DMS114 treated with DMSO at 0.1 percent for 48 hours (cell line): ENCODE measurements at regions not wholly inside any gene's neighbourhood (a gene's known extent, or its start where the extent isn't known, plus 50 kb on each side); places are given as distances from the start of the nearest gene placed in this dataset.

ENCODE experiments used
- DNase-seq: peaks from one replicate; lab custom pipeline; 2025; ENCODE audit not compliant: unreplicated experiment; lab: John Stamatoyannopoulos, UW

DNA sequence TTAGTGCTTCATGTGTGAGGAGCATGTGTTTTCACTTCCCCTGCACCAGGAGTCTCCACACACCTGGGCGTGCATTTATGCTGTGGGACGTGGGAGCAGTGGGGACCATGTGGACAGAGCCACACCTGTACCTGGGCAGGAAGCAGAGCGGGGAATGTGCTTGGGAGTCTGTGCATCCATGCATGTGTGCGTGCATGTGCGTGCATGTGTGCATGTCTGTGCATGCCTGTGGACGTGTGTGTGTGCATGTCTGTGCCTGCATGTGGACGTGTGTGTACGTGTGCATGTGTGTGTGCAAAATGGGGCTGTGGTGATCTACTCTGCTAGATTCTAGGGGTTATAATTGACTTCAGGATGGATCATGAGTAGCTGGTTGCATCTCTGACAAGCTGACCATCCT, 224.0 kb upstream of the GMDS start:
- DNase-seq = no peak

DNA sequence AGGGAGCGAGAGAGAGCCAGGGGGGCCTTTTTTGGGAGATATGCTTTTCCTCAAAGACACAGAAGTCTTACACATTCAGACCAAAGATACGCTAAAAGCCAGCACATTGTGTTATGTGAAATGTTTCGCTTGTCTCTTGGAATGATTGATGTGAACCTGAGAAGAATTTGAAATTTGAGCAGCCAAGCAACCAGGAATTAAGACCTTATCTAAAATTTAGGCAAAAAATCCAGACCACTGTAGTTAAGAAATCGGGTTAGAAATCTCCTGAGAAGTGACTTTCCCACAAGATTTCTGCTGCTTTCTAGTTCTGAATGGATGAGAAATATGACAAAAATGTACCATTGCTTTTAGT, 223.2 kb upstream of the GMDS start:
- no peak for DNase-seq

DNA sequence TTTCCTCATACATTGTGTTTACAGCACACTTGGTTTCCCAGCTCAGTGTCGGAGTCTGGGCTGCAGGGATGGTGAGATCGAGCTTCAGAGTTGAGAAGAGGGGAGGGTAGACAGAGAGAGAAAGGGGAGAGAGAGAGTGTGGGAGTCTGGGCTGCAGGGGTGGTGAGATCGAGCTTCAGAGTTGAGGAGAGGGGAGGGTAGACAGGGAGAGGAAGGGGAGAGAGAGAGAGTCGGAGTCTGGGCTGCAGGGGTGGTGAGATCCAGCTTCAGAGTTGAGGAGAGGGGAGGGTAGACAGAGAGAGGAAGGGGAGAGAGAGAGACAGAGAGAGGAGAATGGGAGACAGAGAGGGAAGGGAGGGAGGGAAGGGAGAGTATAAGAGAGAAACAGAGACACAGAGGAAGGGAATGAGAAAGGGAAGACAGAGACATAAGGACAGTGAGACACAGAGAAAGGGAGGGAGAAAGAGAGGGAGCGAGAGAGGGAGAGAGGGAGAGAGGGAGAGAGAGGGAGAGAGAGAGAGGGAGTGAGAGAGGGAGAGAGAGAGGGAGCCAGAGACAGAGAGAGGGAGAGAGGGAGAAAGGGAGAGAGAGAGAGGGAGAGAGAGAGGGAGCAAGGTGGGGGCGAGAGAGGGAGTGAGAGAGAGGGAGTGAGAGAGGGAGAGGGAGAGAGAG, 222.7 kb upstream of the GMDS start:
- DNase-seq = no peak

DNA sequence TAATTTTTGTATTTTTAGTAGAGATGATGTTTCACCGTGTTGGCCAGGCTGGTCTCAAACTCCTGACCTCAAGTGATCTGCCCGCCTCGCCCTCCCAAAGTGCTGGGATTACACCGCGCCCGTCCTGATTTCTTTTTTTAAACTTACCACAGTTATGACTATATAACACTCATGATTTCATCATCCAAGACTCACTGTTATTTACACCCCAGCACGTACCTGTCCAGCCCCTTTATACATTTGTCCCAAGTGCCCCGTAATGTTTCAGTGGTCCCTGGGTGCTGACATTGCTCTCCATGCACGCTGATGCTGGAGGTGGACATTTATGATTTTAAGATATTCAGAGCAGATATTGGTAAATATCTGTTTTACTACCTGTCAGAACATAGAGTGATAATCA, 219.9 kb upstream of the GMDS start:
- no peak for DNase-seq

DNA sequence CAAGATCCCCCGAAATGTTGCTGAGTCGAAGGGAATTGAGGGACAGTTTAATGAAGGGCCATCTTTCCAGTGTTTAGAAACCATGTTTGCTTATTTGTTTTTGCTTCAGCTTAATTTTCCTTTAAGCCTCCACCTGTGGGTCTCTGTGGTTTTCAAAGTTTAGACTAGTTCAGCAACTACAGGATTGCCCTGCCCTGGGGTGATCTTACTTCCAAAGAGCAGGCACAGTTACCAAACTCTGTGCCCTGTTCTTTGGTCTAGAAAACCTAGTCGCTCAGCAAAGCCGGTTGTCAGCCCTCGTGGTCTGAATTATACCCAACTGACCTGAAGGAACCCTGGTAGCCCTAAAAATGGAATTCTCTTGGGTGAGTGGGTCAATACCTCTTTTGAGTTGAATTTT, 219.2 kb upstream of the GMDS start:
- no peak for DNase-seq

DNA sequence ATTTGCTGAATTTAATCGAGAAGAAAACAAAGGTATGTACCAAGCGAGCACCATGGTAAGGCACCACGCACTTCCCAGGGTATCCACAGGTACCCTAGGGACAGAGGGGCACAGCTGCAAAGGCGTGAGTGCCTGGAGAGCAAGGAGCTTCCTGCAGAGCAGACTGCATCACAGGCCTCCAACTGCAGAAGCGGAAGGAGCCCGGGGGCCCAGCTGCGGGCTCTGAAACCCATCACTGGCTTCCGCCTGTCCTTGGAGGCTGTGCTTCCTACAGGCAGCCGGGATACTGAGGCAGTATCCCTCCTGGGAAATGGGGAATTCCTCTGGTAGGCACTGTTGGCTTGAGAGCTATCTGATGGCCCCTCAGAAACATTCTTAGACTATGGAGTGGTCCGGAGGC, 217.4 kb upstream of the GMDS start:
- no peak for DNase-seq

DNA sequence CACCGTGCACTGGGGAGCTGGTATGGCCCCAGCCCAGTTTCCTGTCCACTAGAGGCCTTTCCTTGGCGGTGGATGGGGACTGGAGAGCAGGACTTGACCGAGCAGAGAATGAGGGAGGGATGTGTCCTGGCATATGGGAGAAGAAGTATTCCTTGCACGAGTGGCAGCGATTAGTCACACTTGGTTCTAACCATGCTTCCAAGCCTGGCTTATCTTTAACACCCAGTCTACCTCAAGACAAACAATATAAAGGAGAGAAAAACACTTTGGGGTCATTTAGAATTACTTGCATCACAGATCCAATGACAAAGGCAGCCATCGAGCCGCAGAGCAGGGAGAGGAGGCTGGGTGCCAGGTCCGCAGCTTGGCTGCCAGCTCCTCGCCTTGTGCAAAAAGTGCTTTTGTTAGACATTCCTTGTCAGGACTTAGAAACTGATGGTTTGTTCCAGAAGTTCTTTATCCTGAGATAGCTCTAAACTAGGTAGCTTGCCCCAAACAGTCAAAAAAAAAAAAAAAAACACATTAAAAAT, 214.9 kb upstream of the GMDS start:
- DNase-seq = no peak

DNA sequence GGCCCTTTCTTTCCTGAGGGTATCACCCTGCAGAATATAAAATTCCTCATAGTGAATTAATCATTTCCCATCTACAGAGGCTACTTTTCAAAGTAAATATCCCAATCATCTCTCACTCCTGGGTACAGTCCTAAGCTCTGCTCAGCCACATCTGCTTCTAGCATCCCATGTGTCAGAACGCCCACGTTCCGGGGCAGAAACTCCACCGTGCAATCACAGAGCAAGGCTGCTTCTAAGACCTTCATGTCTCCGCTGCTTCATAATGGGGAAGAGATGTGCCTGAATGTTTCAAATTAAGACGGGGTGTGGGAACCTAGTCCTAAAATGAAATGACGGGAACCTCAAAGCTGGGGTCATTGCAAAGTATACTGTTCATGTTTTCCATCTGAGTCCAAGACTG, 208.8 kb upstream of the GMDS start:
- DNase-seq = no peak

DNA sequence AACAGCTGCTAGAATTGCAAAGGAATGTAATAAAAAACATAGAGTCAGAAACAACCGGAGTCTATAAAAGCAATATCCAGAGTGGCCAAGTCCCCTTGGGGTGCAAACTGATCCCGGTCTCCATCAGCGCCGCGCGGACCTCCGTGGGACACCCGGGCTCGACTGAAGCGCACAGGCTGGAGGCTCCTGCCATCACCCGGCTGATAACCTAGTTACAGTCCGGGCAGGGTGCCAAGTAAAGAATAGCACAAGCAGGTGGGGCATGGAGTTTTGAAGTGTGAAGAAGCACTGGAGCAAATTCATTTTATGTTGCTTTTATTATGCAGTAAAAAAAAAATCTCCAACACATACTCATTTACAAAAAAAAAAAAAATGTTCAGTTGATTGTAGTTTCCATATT, 205.1 kb upstream of the GMDS start:
- no peak for DNase-seq

DNA sequence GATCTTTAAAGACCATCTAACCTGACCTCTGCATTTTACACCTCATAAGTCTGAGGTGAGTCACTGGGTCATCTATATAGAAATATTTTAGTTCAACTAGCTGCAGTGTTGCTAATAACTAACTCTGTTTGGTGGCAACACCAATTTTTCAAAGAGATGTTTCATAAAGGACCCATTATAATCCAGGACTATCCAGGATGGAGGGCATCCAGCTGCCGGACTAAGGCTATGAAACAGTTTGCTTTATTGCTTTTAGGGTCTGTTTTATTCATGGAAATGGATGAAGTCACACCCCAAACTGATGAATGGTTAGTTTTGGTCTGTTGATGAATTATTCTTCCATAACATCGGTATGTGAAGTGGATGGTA, 204.2 kb upstream of the GMDS start:
- DNase-seq = no peak

DNA sequence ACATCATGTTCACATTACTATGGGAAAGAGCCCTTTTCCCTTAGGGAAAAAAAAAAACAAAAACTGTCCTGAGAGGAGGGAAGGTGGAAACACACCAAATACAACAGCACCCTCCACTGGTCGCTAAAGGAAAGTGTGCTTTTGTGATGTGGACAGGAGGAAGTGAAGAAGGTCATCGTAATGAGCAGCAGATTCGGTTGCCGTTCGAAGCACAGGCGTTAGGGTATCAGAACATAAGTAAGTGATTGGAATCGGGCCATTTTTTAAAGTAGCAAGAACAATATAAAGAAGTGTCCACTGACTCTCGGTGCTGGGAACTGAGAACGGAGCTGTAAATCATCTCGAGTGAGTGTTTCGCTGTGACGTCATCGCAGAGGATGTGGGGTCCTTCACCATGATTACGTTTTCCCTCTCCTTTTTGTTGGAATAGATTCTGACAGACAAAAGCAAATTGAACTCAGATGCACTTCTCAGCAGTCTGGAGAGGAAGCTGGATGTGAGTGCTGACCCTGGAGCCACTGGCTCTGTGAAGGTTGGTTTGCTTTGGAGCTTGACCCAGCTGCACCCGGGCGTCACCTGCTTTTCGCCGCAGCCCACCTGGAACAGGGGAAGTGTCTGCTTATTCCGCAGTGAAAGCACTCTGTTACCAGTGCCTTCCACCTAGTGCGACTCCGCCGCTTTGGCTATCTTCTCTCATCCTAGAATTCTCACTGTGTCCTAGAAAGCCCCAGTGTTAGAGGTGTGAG, 203.6 kb upstream of the GMDS start:
- DNase-seq = peak; percentile 82

DNA sequence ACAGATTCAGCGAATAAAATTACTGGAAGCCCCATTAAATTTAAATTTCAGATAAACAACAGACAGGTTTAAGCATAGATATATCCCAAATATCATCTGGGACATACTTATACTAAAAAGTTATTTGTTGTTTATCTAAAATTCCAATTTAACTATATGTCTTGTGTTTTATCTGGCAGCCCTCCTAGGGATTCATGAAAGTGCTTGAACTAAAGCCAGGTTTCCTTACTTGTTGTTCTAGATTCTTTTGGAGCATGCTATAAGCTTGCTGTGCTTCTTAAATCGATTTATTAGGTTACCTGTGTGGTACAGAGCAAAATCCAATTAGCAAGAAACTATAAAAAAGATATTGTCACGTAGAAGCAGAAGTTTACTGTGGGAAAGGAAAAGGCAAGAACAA, 202.5 kb upstream of the GMDS start:
- DNase-seq = no peak

DNA sequence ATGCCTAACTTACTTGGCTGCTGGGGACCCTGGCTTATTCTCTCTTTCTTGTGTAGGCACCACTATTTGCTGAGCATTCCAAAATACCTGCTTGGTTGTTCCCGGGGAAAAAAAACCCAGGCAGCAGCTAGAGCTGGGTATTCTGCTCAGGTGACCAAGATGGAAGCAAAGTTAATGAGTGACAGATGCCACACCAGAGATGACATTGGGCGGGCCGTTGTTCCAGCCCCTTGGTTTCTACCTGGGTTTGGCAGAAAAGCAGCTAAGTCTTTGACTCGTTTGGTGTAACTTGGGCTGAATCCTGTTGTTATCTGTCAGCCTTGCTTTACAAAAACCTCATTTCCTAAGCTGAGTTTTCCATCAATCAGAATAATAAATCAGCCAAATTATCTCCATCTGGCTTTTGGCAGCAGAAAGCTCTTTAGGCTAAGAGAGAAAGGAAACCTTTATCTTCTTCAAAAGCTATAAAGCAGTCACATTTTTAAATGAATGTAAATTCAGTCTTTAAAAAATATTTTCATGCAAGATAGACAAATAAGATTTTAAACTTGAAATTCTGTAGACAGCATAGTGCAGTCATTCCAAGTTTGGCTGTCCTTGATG, 202.0 kb upstream of the GMDS start:
- no peak for DNase-seq

DNA sequence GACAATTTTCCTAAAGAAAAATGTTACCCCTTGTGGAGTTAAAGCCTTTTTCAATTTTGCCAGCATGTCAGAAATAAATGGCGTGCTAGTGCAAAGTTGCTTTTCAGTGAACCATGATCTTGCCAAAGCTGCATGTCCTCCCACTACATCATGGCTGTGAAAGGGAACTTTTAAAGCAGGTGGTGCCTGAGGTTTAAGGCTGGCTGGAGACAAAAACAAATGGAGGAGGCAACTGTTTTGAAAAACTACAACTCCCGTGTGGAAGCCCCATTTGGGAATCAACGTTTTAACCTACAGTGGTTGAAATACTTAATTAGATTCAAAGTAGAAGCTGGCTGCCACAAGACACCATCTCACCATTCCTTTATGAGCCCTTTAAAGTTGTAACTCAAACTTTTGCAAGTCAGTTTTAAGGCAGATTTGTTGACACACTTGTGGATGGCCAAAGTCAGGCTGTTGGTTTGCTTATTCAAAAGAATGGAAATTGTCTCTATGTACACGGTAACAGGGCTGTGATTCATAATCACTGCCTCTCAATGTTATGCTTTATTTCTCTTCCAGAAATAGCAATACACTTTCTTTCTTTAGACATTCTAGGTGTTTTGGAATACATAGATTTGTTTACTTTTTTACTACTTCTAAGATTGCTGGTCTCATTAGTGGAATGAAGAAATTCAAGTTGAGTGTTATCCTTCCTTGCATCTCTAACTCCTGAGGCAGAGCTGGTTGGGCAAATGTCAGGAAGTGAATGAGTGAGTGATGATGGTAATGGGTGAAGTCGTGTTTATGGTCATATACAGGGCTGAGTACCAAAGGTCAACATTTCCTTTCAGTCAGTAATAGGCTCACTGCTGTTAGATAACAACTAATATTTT, 196.4 kb upstream of the GMDS start:
- no peak for DNase-seq

DNA sequence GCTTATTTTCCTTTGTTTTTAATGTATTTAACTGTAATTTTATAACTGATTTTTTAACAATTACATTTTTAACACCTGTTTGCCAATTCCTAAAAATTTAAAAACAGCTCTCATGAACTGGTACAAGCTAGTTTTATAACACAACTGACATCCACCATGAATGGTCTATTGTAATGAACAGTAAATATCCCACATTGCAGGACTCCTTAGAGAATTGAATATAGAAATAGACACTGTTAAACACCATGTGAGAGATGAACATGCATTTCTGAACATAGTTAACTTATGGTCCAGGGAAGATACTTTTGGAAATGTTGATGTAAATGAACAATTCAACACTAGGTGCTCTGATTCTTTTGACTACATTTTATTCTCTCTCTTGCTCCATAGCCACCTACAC, 195.1 kb upstream of the GMDS start:
- DNase-seq = no peak

DNA sequence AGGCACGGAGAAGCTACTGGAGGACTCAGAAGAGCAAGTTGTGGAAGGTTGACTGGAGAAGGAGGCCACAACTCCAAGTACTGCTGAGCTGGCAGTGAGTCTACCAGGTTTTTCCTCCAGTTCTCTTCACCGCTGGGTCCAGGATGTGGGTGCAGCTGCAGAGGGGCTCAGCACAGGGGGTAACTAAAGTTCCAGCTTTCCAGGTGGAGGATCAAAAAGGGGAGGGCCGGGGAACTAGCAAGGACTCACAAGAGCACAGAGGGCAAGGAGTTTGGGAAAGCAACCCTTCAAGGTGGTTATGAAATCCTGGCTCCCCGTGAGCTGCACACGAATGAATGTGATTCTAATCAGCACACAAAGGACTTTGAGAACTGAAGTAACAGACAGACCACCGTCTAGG, 194.2 kb upstream of the GMDS start:
- no peak for DNase-seq

DNA sequence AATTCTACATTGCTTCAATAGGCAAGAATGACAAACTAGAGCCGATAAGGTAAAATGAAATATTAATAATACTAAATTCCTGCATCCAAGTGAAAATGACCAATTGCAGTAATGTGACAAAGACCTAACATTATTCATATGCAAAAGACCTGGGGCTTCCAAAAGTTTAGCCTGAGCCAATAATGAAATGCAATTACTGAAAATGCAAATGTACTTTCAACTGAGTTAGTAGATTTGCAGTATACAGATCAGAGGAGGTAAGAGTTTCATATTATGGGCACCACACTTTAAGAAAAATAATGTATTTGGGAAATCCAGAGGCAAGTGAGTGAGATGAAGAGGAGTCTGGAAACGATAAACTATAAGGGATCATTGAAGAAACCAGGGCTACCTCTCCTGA, 193.7 kb upstream of the GMDS start:
- DNase-seq = no peak

DNA sequence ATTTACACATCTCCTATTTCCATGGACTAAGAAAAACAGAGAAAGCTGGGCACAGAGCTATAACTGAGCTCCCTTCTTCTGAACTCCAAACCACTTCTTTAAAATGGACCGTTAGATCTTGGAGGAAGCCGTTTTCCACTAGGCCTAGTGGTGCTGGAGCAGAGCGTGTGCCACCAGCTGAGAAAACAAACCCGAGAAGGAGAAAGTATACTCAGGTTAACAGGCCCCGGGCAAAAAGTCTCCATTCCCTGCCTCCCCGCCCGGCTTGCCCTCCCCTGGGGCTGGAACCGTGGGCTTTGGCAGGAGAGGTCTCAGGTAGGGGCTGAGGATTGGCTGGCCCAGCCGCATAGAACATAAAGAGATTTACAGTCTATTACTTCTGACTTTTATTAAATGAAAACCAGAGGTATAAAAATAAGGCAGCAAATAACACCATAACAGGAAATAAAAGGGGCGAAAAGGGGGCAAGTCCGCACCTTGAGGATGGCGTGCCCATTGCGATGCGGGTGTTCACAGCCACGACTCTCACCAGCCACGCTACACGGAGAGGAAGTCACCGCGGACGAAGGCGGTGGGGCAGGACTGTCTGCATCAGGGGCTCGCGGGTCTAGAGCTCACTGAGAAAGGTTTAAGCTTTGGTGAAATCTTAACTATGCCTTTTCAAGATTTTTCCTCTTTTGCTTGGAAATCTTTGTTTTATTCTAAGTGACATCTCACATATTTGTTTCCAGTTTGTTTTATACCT, 191.2 kb upstream of the GMDS start:
- DNase-seq = no peak

DNA sequence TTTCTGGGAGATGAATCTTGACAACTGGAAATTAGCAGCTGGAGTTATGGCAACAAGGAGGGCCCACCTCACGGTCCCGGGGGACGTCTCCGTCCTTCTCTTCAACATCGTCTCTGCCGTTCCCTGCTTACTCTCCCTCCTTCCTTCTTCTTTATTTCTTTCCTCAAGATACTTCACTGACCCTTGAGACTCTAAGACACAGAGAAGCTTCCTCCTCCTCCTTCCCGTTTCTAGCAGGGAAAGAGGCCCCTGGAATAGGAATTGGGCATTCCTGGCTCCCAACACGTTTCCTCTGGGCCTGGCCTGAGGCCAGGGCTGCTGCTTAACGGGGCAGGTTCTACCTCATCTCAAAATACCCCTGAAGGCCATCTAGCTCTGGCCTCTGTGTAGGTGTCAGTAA, 189.9 kb upstream of the GMDS start:
- DNase-seq = no peak

DNA sequence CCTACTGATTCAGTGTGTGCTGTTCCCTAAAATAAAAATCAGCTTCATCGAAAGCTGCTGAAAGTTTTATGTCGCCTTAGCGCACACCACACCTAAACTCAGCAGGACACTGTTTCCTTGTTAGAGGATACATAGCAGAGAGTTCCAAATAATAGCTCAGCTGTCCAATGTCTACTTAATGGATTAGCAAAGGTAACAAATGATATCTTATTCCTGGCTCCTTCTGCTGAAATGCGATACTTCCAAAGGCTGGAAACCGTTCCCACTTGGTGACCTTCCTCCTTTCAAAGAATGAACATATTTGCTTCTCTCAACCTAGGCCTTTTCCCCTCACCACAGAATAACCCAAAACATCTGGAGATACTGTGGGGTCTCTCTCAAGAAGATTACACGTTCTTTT, 189.5 kb upstream of the GMDS start:
- DNase-seq = no peak

DNA sequence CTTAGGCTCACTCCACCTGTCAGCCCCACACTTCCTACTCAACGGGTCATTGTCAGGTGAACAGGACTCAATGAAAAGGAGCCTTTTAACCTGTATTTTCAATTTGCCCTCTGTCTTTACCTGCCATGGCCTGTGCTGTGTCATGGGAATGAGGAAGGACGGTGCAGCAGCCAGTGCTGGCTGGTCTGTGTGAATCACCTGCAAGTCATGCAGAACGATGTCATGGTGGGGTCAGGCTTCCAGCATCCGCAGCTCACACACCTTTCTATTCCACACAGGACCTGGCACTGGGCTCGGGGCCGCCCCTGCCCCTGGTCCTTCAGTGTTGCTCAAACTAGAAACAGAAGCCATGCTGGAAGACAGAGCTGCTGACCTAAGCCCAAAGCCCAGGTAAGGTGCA, 188.7 kb upstream of the GMDS start:
- DNase-seq = no peak
